CD4-positive, alpha-beta T cell treated with Interleukin-17A for 1 hour (primary cell): ENCODE measurements at regions not wholly inside any gene's neighbourhood (a gene's known extent, or its start where the extent isn't known, plus 50 kb on each side); places are given as distances from the start of the nearest gene placed in this dataset.

ENCODE experiments used
- DNase-seq: peaks from one replicate; pipeline ENCODE4 v3.0.0-alpha.2; 2020

DNA sequence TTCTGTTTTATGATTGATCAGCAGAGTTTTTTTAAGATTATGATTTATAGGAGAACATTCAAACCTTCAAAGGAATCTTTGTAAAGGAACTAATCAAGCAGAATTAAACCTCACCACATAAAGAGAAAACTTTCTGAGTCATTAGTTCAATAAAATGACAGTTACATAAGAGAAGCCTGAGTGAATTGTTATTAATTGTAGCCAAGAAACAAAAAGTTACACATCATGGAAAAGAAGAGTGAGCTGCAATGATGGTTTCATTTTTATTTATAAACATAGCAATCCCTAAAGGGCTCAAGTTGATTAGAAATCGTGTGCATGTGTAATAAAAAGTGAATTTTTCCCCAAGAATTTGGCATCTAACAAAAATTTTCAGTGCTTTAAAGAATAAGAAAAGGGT lies 731.4 kb downstream of the LTN1 start:
- no peak for DNase-seq

DNA sequence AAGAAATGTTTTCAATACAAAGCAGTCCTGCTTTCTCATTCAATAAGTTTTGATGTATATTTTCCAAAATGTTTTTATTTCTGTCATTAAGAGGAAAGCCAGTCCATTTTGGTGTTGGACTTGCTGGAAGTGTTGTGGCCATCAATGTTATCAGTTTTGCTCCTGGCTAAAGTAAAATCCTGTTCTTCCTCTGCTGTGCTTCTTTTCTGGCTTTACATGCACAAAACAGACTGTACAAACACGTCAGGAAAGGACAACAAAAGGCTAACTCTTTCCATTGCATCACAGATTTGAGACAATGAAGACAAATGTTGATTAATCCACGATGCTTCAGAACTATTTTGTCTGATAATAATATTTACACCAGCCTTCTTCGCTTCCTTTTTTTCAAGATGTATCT lies 735.4 kb downstream of the LTN1 start:
- no peak for DNase-seq

DNA sequence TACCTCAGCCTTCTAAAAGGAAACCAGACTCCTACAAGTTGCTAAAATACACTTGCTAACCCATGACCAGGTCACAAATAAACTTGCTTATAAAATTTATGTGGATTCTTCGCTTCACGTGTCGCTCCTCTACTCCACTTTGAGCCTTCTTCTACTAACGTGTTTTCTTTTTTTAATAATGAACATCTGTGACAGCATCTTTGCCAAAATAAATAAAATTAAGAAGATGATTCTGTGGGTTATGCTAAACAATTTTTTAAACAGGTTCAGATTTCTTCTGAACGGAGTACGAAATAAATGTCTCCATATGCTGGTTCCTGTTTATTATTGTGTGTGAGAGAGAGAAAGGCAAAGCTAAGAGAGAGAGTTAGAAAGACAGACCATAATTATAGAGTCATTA lies 735.8 kb downstream of the LTN1 start:
- no peak for DNase-seq

DNA sequence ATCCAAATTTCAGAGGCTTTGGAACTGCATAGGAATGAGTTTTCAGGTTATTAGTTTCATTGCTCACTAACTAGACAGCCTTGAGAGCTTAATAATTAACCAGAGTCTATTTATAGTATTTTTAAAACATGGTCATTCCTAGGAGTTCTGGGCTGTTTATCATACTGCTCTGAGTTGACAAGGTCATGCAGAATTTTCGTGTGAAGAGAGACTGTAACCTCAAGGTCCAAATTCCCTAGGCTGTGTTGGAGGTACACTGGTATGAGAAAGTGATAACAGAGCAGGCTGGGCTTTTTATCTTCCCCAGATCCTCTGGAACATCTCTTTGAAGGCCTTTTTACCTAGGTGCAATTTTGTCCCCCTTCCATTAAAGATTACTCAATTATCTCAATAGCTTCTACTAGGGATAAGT lies 736.3 kb downstream of the LTN1 start:
- no peak for DNase-seq

DNA sequence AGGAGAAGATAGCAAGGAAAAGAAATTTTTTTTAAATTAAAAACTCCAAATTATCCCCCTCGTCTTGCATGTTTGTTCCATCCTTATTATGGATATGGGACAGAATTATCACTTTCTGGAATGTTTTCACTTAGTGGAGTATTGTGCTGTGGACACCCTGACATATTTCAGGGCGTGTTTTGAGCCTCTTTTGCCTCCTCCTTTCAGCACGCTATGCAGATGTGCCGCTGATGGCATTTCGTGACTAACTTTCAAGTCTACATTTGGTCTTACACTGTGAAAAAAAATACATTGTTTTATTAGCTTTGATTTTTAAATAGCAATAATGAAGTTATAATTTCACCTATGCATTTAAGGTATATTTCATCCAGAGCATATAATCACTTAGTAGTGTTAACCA lies 738.7 kb downstream of the LTN1 start:
- no peak for DNase-seq

DNA sequence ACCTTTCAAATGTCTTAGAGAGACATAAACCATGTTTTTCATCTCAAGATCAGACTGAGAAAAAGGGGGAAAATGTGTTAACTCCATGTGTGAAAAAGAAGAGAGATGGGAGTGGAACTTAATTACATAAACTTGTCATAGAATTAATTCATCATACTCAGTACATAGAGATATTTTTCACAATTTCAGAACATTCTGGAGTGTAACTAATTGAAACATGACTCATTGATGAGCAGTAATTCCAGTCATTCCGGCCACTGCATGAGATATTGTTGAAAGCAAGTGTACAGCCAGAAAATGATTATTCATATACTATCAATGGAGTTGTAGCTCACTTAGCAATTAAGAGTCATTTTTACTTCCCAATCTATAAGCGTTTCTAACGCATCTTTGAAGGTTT lies 739.3 kb downstream of the LTN1 start:
- DNase-seq, result no peak

DNA sequence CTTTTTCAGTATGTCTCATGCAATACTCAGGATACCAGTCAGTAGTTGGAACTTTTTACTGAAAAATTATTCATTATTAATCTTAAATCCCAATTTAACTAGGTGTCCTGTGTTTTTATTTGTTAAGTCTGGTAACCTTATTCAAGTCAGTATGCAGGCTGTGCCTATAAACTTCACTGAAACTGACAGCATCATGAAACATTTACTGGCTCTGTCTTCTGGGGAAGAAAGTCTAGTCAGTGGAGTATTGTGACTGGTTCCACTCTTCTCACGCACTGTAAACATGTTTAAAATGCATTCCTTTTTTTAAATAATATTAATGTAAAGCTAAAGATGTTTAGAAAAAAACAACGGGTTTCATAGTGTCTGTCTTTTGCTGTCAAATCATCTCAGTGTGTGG lies 739.7 kb downstream of the LTN1 start:
- DNase-seq, result no peak

DNA sequence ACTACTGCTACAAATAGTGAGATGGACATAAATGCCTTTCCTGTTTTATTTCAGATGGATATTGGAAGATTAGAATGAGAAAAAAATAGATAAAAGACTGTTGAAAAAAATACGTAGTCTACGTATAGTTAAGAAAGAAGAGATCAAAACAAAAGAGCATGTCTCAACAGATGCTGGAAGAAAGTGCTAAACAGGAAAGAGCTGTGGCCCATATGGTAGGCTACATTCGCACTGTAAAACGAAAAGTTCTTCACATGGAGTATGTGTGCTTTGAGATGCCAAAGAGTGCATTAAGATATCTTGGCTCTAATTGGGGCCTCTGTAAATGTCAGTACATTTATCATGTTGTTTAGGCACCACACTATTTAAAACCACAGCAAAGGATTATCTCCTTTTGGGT lies 741.7 kb downstream of the LTN1 start:
- no peak for DNase-seq

DNA sequence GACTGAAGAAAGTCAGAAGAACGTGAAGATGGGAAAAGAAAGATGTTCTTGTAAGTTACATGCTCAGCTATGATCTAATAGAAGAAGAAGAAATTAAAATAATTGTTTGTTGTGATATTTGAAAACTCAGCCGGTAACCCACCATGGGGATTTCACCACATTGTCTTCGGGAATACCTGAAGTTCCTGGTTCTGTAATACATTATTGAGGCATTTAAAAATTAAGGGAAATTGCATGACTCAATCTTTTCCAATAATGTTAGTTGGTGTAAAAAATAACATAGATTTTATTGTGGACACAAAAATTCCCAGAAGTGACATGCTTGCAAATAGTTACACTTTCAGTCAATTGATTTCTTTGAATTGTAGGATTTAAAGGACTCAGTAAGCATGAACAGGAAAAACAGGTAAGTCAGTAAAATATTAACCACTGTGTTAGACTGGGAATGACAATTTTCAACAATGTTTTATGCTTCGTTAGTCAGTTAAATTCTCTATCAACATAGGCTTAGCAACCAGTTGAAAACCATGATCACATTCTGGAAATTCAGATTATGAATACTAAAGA lies 745.1 kb downstream of the LTN1 start:
- no peak for DNase-seq

DNA sequence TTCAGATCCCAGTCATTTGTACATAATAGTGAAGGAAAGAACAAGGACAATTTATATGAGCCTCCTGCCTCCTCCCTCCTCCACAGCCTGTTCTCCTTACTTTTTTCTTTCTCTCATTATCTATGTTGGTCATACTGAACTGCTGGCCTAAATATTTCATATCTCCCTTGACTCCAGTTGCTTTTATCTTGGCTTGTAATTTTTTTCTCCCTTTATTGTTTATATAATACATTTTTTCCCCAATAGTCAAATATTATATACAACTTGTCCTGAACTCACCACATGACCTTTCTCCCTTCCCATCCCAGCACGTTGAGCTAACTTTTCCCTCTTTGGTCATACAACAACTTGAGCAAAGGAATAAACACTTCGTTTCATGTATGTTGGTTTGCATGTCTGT lies 752.1 kb downstream of the LTN1 start:
- DNase-seq, result no peak

DNA sequence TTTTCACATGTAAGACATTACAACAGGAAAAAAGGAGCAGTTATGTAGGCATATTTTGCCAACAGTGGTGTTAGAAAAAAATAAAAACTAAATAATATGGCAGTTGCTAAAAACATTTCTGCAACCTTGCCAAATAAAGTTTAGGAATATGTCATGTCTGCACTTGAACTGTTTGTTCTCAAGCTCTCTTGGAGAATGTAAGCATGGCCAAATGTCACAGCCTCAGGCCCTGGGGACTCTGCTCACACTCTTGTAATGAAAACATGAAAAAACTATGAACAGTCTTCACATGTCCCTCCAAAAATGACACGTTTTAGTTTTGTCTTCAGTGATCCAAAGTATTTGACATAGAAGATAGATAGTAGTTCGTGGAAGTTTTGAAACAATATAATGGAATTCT lies 753.3 kb downstream of the LTN1 start:
- DNase-seq, result no peak

DNA sequence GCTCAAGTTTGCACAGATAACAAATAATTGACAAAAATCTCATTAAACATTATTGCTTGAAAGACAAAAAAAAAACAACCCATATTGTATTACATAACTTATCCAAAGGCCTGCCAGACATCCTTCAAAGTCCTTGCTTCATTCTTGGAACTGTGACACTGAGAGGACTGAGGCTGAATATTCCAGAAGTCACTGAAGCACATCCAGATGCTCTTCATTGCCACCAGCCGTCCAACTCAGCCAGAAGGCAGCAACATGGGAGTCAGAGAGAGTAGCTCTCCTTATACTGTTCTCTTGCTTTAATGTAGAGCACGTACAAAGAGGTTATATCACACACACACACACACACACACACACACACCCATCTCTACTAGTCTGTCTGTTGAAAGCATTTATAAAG lies 755.0 kb downstream of the LTN1 start:
- no peak for DNase-seq

DNA sequence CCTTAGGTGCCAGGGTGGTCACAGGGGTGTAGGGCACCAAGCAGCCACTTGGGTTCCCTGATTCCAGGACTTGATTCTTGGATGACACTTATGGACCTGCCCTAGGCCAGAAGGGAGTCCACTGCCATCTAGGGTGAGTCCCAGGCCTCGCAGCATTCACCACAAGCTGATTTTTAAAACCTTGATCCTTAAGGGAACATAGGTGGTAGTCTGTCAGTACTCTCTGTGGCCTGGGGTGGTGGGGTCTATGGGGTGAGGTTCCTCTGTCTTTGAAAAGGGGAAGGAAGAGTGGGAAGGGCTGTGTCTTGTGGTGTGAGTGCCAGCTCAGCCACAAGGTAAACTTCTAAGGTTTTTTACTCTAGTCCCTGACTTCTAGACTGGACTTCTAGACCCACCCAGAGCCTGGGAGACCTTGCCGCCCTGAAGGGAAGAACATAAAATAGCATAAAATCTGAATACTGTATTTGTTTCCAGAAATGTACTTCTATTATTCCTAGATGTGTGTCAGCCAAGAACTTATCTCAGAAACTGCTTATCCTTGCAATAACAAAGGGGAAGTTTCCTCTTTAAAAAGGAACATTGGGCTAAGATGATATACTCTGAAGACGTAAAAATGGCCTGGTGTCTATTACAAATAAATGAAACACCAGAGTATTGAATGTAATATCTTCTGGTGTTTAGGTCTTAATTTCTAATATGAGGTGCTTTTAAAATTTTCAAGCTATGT lies 757.3 kb downstream of the LTN1 start:
- no peak for DNase-seq

DNA sequence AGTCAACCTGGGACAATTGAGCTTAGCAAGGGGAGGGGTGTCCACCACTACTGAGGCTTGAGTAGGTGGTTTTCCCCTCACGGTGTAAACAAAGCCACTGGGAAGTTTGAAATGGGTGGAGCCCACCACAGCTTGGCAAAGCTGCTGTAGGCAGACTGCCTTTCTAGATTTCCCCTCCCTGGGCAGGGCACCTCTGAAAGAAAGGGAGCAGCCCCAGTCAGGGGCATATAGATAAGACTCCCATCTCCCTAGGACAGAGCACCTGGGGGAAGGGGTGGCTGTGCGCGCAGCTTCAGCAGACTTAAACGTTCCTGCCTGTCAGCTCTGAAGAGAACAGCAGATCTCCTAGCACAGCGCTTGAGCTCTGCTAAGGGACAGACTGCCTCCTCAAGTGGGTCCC lies 758.4 kb downstream of the LTN1 start:
- no peak for DNase-seq

DNA sequence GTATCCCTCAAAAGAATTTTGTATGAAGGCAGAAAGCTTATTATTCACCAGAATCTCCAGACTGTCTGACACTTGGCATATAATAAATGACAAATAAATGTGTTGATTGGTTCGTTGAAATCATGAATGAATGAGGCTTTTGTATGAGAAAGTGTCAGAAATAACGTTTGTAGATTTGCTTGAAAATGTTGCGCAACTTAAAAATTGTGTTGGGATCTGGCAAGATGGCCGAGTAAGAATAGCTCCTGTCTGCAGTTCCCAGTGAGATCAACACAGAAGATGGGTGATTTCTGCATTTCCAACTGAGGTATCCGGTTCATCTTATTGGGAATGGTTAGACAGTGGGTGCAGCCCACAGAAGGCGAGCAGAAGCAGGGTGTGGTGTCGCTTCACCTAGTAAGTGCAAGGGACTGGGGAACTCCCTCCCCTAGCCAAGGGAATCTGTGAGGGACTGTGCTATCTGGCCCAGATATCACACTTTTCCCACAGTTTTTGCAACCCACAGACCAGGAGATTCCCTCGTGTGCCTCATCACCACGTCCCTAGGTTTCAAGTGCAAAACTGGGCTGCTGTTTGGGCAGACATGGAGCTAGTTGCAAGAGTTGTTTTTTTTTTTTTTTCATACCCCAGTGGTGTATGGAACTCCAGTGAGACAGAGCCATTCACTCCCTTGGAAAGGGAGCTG lies 759.0 kb downstream of the LTN1 start:
- DNase-seq, result no peak

DNA sequence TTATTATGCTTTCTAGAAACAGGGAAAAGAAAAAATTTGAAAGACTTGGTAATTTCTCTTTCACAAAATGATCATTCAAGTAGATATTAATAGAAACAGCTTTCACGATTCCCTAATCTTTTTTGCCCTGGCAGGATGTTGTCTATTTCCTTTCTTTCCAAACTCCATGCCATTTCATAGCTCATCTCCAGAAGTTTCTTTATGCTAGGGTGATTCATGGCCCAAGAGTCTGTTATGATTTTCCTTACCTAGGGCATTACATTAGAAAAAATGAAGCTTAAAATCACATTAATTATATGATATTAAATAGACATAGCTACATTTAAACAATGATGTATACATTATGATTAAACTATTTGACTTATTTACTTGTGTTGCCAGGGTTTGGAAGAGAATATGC lies 762.1 kb downstream of the LTN1 start:
- DNase-seq, result no peak

DNA sequence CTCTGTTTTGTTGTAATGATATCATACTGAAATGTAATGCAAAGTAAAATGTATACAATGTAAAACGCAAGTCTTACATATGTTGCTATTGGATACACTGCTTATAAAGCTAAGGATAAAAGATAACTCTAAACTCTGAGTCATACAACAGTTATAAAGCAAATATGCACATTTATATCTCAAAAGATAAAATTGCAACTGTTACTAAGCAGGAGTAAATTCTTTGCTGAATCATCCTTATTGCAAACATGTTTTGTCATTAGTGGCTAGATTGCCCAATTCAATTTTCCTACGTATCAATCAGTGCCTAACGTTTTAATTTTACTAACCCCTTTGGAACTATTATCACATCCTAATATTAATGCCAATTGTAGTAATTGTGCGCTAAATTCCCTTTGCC lies 762.9 kb downstream of the LTN1 start:
- no peak for DNase-seq

DNA sequence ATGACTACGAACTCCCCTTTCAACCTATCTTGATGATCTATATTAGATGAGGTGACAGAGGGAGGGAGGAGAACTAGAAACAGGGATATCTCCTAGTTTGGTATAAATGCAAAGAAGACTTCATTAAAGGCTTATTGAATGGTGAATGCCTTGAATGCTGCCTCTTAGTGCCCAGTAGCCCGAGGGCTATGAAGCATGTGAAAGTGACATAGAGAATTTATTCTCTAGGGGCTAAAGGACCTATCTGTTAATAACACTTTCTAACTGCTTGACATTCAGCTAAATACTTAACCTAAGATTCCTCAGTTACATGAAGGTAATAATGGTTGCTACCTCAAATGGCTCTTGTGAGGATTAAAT lies 764.1 kb downstream of the LTN1 start:
- DNase-seq, result no peak

DNA sequence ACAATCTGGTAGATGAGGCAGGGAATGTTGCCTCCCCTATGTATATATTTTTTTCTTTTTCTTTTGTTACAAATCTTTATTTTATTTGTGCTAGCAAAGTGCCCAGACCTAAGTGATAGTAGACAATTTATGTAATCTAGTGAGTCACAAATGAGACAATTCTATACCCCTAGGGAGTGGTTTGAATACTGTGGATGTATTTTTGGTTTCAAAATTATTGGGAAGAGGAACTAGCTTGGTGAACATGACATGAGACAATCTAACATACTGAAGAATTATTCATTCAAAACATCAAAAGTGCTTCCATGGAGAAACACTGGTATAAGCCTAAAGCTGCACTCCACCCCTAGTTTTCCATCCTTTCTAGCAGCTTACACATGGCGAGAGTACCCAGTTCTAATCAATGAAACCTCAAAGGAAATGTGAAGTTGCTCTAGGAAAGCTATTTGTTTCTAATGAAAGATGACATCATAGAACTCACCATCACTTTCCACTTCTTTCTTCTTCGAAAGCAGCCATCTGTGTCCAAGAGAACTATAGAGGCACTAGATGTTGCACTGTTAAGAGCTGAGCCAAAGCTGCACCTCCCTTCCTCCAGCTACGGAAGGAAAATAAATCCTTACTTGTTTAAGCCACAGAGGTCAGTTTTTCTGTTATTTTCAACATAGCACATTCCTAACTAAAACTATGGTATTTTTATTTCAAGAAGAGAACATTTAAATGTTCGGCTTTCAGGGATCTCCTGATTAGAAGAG lies 764.6 kb downstream of the LTN1 start:
- DNase-seq, result no peak

DNA sequence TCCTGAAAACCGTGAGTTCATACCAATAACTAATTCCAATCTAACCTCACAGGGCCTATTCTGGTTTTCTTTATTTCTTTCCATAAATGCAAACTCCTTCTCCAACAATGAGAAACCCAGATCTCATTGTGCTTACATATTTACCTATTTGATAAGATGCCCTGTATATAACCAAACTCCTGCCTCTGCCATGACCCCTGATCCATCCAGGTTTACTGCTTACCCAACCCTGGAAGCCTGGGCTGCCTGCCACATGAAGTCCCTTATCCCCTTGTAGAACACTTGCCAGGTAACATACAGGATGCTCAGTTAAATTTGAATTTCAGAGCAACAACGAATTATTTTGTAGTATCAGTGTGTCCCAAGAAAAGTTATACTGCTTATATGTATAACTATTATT lies 766.1 kb downstream of the LTN1 start:
- DNase-seq, result no peak

DNA sequence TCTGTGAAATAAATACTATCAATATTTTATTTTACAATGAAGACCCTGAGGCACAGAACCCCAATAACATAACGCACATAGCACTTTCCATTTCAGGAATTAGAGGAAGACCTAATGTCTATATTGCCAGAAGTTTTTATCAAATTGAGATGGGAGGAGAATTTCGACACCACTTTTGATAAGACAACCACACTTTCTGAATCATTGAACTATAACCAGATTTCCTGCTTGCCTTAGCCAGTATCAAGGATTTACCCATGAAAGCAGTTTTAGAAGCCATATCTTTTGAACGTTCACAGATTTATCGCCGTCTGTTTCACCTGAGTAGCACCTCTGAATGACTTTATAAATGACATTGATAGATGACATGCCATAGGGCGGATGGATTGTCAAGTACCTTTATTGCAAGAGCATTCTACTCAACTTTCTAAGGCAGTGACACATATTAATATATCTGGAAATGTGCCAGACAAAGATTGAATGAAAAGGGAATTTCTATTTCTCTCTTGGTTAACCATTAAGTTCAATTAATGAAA lies 768.4 kb downstream of the LTN1 start:
- DNase-seq, result no peak

DNA sequence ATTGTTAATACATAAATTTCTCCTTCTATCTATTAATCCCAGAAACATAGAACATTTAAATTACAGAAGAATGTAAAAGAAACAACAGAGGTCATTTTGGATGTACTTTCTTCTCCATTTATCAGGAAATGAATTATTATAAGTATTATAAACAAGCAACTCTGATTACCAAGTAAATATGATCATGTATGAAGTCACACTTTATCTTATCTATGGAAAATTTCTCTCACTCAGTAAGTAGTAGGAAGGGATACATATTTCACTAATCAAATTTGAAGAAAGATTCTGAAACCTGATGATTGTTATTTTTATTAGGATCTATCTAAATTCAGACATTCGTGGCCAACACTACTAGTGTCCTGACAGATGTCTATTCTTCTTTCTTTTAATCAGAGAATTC lies 770.7 kb downstream of the LTN1 start:
- DNase-seq, result no peak

DNA sequence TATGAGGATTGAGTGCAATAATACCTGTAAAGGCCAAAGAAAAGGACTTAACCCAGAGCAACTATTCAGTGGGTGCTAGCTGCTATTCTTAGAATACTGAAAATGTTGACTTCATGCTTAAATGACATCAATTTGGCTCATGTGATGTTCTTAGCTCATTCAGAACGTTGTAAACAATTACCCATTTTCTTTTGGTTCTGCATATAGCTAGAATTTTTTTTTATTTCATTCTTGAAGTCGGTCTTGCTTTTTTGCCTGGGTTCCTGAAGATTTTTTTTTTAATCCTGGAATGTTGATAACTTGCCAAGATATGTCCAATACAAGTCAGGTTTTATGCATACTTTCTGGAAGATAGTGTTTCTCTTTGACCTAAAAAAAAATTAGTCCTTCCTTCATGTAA lies 772.0 kb downstream of the LTN1 start:
- no peak for DNase-seq
